H1 (cell line): ENCODE measurements at regions not wholly inside any gene's neighbourhood (a gene's known extent, or its start where the extent isn't known, plus 50 kb on each side); places are given as distances from the start of the nearest gene placed in this dataset.

Experiments
- CTCF ChIA-PET: fragments of 300-600 bp; sonication (Branson Sonifier 250); formaldehyde crosslinking; loops from one replicate; lab custom pipeline; 2021; ENCODE audit not compliant: partially characterized antibody; lab: Charles Lee
- POLR2A ChIA-PET: fragments of 300-600 bp; sonication (Branson Sonifier 250); formaldehyde crosslinking; loops from one replicate; lab custom pipeline; 2021; ENCODE audit warnings: inconsistent platforms; ENCODE audit not compliant: partially characterized antibody; lab: Charles Lee
- DNase-seq, 2 experiments: peaks; one replicate each; pipeline versions ENCODE4 v3.0.0 to v3.0.0-alpha.2; 2010 to 2022; ENCODE audit warnings: low spot score in 2 of 2, low read depth in 1 of 2, mixed read lengths in 1 of 2
- FAIRE-seq: peaks from 2 replicates; lab custom pipeline; 2011; peaks lifted over from hg19 to GRCh38; lab: Jason Lieb, UNC
- H2AFZ ChIP-seq: 2 replicates; pipeline ENCODE4 v1.8.1; 2012; ENCODE audit warnings: low read length, inconsistent platforms
- H2AK5ac ChIP-seq: 2 replicates; pipeline ENCODE4 v1.6.1; 2013; ENCODE audit warnings: low read depth, low read length
- H2BK120ac ChIP-seq: replicated peaks from 2 replicates; pipeline ENCODE3; 2013; ENCODE audit warnings: low read depth, low read length, inconsistent platforms
- H2BK12ac ChIP-seq: 2 replicates; pipeline ENCODE4 v1.6.1; 2013; ENCODE audit warnings: low read depth, low read length
- H2BK15ac ChIP-seq: 2 replicates; pipeline ENCODE4 v1.6.1; 2013; ENCODE audit warnings: low read length
- H2BK20ac ChIP-seq: 2 replicates; pipeline ENCODE4 v1.6.1; 2013; ENCODE audit warnings: low read length
- H2BK5ac ChIP-seq: 2 replicates; pipeline ENCODE4 v1.6.1; 2013; ENCODE audit warnings: low read depth, low read length
- H3K14ac ChIP-seq: 2 replicates; pipeline ENCODE4 v1.6.1; 2013; ENCODE audit warnings: inconsistent platforms; ENCODE audit not compliant: insufficient read length
- H3K18ac ChIP-seq: 2 replicates; pipeline ENCODE4 v1.6.1; 2013; ENCODE audit warnings: low read length; ENCODE audit errors: extremely low read depth
- H3K23ac ChIP-seq: 2 replicates; pipeline ENCODE4 v1.6.1; 2013; ENCODE audit warnings: inconsistent platforms; ENCODE audit not compliant: insufficient read length
- H3K23me2 ChIP-seq: 2 replicates; pipeline ENCODE4 v1.6.1; 2013; ENCODE audit warnings: low read depth, low read length
- H3K27ac ChIP-seq: 2 replicates; pipeline ENCODE4 v1.6.1; 2011; ENCODE audit warnings: low read depth, low read length, inconsistent platforms
- H3K27me3 ChIP-seq, 4 experiments: replicated peaks in 1 of 4; 1 replicate in 1 of 4; 2 replicates in 3 of 4; pipeline versions ENCODE4 v1.6.1 to v1.8.1; 2011 to 2013; ENCODE audit warnings: low read length in 3 of 4, mild to moderate bottlenecking in 3 of 4, inconsistent platforms in 2 of 4, mixed read lengths in 2 of 4, moderate library complexity in 1 of 4; ENCODE audit not compliant: control insufficient read depth in 3 of 4, insufficient read depth in 3 of 4; ENCODE audit errors: extremely low read depth in 1 of 4
- H3K36me3 ChIP-seq, 4 experiments: 2 replicates each; pipeline versions ENCODE4 v1.6.1 to v1.8.1; 2011 to 2013; ENCODE audit warnings: mild to moderate bottlenecking in 4 of 4, low read length in 3 of 4, moderate library complexity in 2 of 4, control low read depth in 1 of 4, inconsistent platforms in 1 of 4; ENCODE audit not compliant: insufficient read depth in 4 of 4, control insufficient read depth in 2 of 4
- H3K4ac ChIP-seq: replicated peaks from 2 replicates; pipeline ENCODE3; 2013; ENCODE audit warnings: low read length, low read depth, mixed read lengths, inconsistent platforms; ENCODE audit not compliant: insufficient read length
- H3K4me1 ChIP-seq, 4 experiments: replicated peaks in 1 of 4; 1 replicate in 1 of 4; 2 replicates in 3 of 4; pipeline versions ENCODE4 v1.6.1 to v1.8.1; 2011 to 2013; ENCODE audit warnings: low read length in 3 of 4, inconsistent platforms in 2 of 4, mixed read lengths in 1 of 4; ENCODE audit not compliant: insufficient read depth in 4 of 4, control insufficient read depth in 3 of 4
- H3K4me2 ChIP-seq, 2 experiments: 2 replicates each; pipeline versions ENCODE4 v1.6.1 to v1.8.1; 2011 to 2013; ENCODE audit warnings: low read depth in 2 of 2, low read length in 2 of 2, control low read depth in 1 of 2, inconsistent platforms in 1 of 2, mild to moderate bottlenecking in 1 of 2; ENCODE audit not compliant: insufficient read depth in 1 of 2
- H3K4me3 ChIP-seq, 4 experiments: fragments of 200-600, 300-600 bp in 1 of 4; sonication (generic), shearing (Covaris generic), sonication (Bioruptor Twin) in 1 of 4; 2 replicates each; pipeline versions ENCODE4 v1.5.1 to v1.8.1; 2011 to 2016; ENCODE audit warnings: low read length in 4 of 4, low read depth in 3 of 4, control low read depth in 2 of 4, inconsistent platforms in 2 of 4, mild to moderate bottlenecking in 2 of 4, mixed read lengths in 1 of 4, moderate library complexity in 1 of 4; ENCODE audit not compliant: insufficient read depth in 2 of 4; ENCODE audit errors: extremely low read depth in 1 of 4
- H3K56ac ChIP-seq: replicated peaks from 2 replicates; pipeline ENCODE3; 2013; ENCODE audit warnings: low read depth, mild to moderate bottlenecking, mixed read lengths, low read length, inconsistent platforms; ENCODE audit not compliant: insufficient read length
- H3K79me1 ChIP-seq: 2 replicates; pipeline ENCODE4 v1.6.1; 2013; ENCODE audit warnings: low read depth, low read length, control low read depth
- H3K79me2 ChIP-seq, 2 experiments: 2 replicates each; pipeline versions ENCODE4 v1.6.1 to v1.8.1; 2012 to 2013; ENCODE audit warnings: low read length in 2 of 2, mild to moderate bottlenecking in 2 of 2, inconsistent platforms in 1 of 2; ENCODE audit not compliant: insufficient read depth in 2 of 2, control insufficient read depth in 1 of 2
- H3K9ac ChIP-seq, 4 experiments: replicated peaks in 1 of 4; 1 replicate in 1 of 4; 2 replicates in 3 of 4; pipeline versions ENCODE4 v1.6.1 to v1.8.1; 2011 to 2013; ENCODE audit warnings: low read depth in 3 of 4, low read length in 3 of 4, control low read depth in 2 of 4, mild to moderate bottlenecking in 2 of 4, moderate library complexity in 2 of 4, inconsistent platforms in 1 of 4; ENCODE audit errors: extremely low read depth in 1 of 4
- H3K9me3 ChIP-seq, 2 experiments: 2 replicates each; pipeline versions ENCODE4 v1.6.1 to v1.8.1; 2012 to 2013; ENCODE audit warnings: mild to moderate bottlenecking in 2 of 2, moderate library complexity in 2 of 2, control low read depth in 1 of 2, inconsistent platforms in 1 of 2, low read depth in 1 of 2, low read length in 1 of 2, mixed read lengths in 1 of 2; ENCODE audit not compliant: insufficient read depth in 2 of 2
- H4K20me1 ChIP-seq, 2 experiments: replicated peaks in 1 of 2; 2 replicates each; pipeline versions ENCODE3 to v1.8.1; 2011 to 2013; ENCODE audit warnings: inconsistent platforms in 2 of 2, low read length in 2 of 2, mild to moderate bottlenecking in 1 of 2; ENCODE audit not compliant: insufficient read depth in 2 of 2, control insufficient read depth in 1 of 2
- H4K5ac ChIP-seq: 2 replicates; pipeline ENCODE4 v1.6.1; 2013; ENCODE audit warnings: low read length, low read depth, mixed read lengths, inconsistent platforms; ENCODE audit not compliant: insufficient read length
- H4K8ac ChIP-seq: 2 replicates; pipeline ENCODE4 v1.8.0; 2013; ENCODE audit warnings: mild to moderate bottlenecking, moderate library complexity, low read length, inconsistent platforms; ENCODE audit not compliant: insufficient read depth; ENCODE audit errors: extremely low read depth
- H4K91ac ChIP-seq: replicated peaks from 2 replicates; pipeline ENCODE3; 2013; ENCODE audit warnings: low read length, mixed read lengths, inconsistent platforms; ENCODE audit not compliant: insufficient read length
- KDM1A ChIP-seq: fragments of 200-600, 300-600 bp; sonication (generic); IDR thresholded peaks from 2 replicates; pipeline ENCODE4 v1.7.1; 2016; ENCODE audit warnings: mild to moderate bottlenecking, low read length, borderline replicate concordance
- NANOG ChIP-seq: IDR thresholded peaks from 2 replicates; pipeline ENCODE4 v1.6.1; 2011; ENCODE audit warnings: low read length, low read depth, mild to moderate bottlenecking, inconsistent platforms; ENCODE audit not compliant: insufficient read depth, poor library complexity, severe bottlenecking
- TCF12 ChIP-seq: IDR thresholded peaks from 2 replicates; pipeline ENCODE4 v1.6.1; 2011; ENCODE audit warnings: low read depth, mild to moderate bottlenecking, low read length
- WGBS, 2 experiments: shearing (Covaris generic) in 1 of 2; methylation state at CpG; one replicate each; pipeline versions ENCODE4 v1.1.6 to v1.1.7; 2013 to 2015; ENCODE audit warnings: low lambda C conversion rate in 2 of 2, mixed read lengths in 2 of 2, inconsistent platforms in 1 of 2, low coverage in 1 of 2, missing lambda C conversion rate in 1 of 2; ENCODE audit not compliant: insufficient replicate concordance in 2 of 2, insufficient coverage in 1 of 2, insufficient read length in 1 of 2; ENCODE audit errors: extremely low coverage in 1 of 2, missing lambda C conversion rate in 1 of 2; 5-methylcytosine and 5-hydroxymethylcytosine counted together

DNA sequence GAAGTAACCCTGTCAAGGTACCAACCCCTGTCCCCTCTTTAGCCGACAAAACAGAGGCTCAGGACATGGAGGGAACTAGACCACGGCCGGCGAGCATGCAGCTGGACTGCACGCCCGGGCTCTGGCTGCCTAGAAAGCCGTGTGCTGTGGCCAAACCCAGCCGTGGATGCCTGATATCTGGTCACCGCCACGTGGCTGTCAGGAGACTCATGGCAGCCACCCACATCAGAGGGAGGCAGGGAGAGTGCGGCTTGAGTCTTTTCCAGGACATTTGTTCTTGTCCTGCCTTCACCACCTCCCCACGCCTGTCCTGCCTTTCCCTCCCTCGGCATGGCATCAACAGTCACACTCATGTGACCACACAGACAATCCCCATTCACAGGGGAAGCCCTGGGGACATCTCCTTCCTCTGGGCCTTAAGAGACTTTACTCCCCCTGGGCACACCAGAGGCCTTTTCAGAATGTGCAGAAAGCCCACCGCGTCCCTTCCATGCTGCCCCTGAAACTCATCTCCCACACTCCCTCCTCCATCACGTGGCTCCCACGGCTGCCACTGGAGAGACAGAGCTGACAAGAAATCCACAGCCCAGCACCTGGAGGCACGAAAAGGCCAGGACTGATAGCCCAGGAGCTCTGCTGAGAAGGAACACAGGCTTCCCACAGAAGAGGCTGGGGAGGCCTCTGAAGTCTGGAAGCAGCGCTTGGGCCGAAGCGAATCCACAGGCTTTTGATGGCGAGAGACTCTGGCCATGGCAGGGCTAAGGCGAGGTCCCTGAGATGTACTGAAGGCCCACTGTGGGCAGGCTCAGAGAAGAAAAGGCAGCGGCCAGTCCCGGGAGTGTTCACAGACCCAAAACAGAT lies 71.2 kb upstream of the IQSEC1 start:
- no peak overlapping the region for H3K56ac ChIP-seq

More for the DNA sequence above, 71.2 kb upstream of the IQSEC1 start:
- Histone ChIP-seq H3K4me2 (no peak overlapping the region), H3K79me2 (no peaks in the 10 kb centered on the region), H3K36me3 (no peaks in the 10 kb centered on the region), H3K4me1 (peaks cover 0 to 3% (median 1%) of the 10 kb centered on the region in 4 experiments; a peak in 1 of 7 replicates), H2BK15ac (0 out of 2 replicates have a peak overlapping the region, but pooled peaks have one; percentile 46), H3K4me3 (no peak overlapping the region), H3K14ac (no peak overlapping the region), H2BK120ac (no peak overlapping the region), H4K5ac (no peak overlapping the region), H4K91ac (no peak overlapping the region), H4K20me1 (peaks cover 0 to 4% of the 10 kb centered on the region in 2 experiments), H2BK5ac (no peak overlapping the region), H3K27me3 (no peaks in the 10 kb centered on the region), H3K9me3 (no peaks in the 10 kb centered on the region), H3K27ac (no peak overlapping the region), H2BK20ac (no peak overlapping the region), H2AFZ (no peak overlapping the region), H3K18ac (no peak overlapping the region), H3K23me2 (no peaks in the 10 kb centered on the region), H3K79me1 (no peaks in the 10 kb centered on the region), H3K4ac (no peak overlapping the region), H4K8ac (0 out of 2 replicates have a peak overlapping the region, but pooled peaks have one; percentile 37), H2BK12ac (no peak overlapping the region), H2AK5ac (no peak overlapping the region), H3K23ac (no peak overlapping the region), H3K9ac (no peak overlapping the region)
- FAIRE-seq (no peak), DNase-seq (no peak)
- CTCF ChIA-PET: interaction anchor here (0.7 to 4.5 kb wide), 15 partner anchors 10 to 165 kb away, joined by 3 to 24 read pairs (median 6); no protein-coding TSS in a partner anchor
- TF ChIP-seq TCF12 (no peak), KDM1A (no peak), NANOG (no peak)
- POLR2A ChIA-PET: interaction anchor here (0.7 kb wide), 1 partner anchor 63 kb away, joined by 3 read pairs; no protein-coding TSS in a partner anchor
- 91% methylated on average over 24 of the region's 25 CpGs; no CpG with 5 or more reads in 1 of the 2 experiments for whole genome bisulfite sequencing, 2 experiments
